ENCODE measurements at regions not wholly inside any gene's neighbourhood (a gene's known extent, or its start where the extent isn't known, plus 50 kb on each side); places are given as distances from the start of the nearest gene placed in this dataset.

DNA sequence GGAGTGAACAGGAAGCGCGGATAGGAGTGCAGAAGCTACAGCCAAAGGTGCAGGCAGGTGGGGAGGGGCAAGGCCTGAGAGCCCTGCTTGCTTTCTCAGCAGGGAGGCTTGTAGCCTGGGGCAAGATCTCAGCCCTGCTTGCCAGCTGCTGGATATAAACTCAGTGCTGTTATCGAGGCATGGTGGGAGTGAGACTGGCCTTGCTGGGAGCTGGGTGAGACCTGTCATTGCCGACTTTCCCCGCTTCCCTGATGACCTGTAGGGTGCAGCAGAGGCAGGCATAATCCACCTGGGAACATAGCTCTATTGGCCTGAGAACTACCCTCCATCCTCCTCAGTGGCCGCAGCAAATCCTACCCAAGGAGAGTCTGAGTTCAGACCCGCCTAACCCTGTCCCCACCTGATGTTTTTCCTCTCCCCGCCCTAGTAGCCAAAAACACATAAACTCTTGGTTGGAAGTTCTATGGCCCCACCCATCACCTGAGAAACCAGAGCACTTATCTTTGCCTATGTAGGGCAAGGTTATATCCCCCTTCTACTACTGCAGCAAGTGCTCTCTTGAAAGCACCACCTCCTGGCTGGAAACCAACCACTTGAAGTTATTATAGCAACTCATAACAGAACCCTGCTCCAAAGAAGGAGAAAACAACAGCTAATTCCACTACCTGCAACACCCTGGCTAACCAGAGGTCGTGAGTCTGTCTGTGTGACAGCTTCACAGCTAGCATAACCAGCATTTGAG lies 80.7 kb downstream of the FHIP1A start:
- TF ChIP-seq, protein P1, sequence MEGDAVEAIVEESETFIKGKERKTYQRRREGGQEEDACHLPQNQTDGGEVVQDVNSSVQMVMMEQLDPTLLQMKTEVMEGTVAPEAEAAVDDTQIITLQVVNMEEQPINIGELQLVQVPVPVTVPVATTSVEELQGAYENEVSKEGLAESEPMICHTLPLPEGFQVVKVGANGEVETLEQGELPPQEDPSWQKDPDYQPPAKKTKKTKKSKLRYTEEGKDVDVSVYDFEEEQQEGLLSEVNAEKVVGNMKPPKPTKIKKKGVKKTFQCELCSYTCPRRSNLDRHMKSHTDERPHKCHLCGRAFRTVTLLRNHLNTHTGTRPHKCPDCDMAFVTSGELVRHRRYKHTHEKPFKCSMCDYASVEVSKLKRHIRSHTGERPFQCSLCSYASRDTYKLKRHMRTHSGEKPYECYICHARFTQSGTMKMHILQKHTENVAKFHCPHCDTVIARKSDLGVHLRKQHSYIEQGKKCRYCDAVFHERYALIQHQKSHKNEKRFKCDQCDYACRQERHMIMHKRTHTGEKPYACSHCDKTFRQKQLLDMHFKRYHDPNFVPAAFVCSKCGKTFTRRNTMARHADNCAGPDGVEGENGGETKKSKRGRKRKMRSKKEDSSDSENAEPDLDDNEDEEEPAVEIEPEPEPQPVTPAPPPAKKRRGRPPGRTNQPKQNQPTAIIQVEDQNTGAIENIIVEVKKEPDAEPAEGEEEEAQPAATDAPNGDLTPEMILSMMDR (IDR thresholded peaks at IDR 0.05; ENCODE audit: low read depth, low read length) = no peak
- no peak for TF ChIP-seq EZH2phosphoT487 (IDR thresholded peaks at IDR 0.05; ENCODE audit: low read depth)
